ENCODE measurements at regions not wholly inside any gene's neighbourhood (a gene's known extent, or its start where the extent isn't known, plus 50 kb on each side); places are given as distances from the start of the nearest gene placed in this dataset.

DNA sequence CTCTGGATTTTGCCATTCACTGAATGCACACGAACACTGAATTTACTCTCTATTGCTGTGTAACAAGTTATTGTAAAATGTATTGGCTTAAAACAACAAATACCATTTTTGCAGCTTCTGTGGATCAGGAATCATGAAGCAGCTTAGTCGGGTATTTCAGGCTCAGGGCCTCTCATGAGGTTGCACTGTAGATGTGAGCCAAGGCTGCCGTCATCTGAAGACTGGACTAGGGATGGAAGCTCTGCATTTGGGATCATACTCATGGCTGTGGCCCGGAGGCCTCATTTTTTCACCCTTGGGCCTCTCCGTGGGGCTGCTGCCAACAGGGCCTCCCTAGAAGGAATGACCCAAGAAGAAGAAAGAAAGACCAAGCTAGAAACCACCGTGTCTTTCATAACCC, 492.4 kb upstream of the CDH4 start (continued):
- TF ChIP-seq, protein P1, sequence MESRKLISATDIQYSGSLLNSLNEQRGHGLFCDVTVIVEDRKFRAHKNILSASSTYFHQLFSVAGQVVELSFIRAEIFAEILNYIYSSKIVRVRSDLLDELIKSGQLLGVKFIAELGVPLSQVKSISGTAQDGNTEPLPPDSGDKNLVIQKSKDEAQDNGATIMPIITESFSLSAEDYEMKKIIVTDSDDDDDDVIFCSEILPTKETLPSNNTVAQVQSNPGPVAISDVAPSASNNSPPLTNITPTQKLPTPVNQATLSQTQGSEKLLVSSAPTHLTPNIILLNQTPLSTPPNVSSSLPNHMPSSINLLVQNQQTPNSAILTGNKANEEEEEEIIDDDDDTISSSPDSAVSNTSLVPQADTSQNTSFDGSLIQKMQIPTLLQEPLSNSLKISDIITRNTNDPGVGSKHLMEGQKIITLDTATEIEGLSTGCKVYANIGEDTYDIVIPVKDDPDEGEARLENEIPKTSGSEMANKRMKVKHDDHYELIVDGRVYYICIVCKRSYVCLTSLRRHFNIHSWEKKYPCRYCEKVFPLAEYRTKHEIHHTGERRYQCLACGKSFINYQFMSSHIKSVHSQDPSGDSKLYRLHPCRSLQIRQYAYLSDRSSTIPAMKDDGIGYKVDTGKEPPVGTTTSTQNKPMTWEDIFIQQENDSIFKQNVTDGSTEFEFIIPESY (IDR thresholded peaks at IDR 0.05; ENCODE audit: borderline replicate concordance, low read depth): no peak
- no peak for TF ChIP-seq SMC3 (IDR thresholded peaks at IDR 0.05; ENCODE audit: low read depth, low read length)
- TF ChIP-seq RCOR1 (IDR thresholded peaks at IDR 0.05; ENCODE audit: low read length): no peak
- no peak for TF ChIP-seq NRF1 (IDR thresholded peaks at IDR 0.05; ENCODE audit: low read depth, low read length)
- no peak for TF ChIP-seq ELF1 (IDR thresholded peaks at IDR 0.05)
- no peak for TF ChIP-seq POLR2AphosphoS5 (IDR thresholded peaks at IDR 0.05; ENCODE audit: low read depth, low read length)

DNA sequence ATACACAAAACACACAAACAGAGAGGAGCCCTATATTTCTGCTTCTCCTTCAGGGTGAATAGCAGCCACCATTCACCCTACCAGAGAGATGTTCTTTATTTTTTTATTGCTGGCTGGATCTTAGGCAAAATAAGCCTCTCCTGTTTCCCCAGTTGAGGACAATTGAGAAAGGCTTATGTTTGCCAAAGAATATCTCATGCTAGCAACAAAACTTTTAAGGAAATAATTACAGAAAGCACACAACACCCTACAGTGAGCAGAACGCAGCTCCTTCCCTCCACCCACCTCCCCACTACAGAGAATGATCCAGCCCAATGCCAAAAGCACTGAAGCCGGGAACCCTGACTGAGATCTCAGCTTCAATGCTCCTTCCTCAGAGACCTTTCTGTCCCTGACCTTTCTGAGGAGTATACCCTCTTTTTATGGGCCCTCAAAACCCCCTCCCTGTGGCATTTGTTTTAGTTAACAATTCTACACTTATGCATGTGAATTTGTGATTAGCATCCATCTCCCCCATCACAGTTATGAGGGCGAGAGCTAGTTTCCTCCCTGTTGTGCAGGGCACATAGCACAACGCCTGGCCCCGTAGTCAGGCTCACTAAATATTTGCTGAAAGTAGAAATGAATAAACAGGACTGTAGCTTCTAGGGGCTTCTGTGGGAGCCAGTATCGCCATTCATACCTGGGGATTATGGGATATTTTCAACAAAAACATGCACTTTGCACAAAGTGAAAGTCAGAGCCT, 491.6 kb upstream of the CDH4 start:
- 9% methylated on average over 6 of the region's 6 CpGs for WGBS (ENCODE audit: low lambda C conversion rate)
- Histone ChIP-seq H2AFZ (ENCODE audit: low read depth) (no peak overlapping the region), H3K4me2 (no peak overlapping the region), H3K4me1 (ENCODE audit: control insufficient read depth in 1 of 2, insufficient read depth in 2 of 2, low read depth in 1 of 2, low read length in 1 of 2) (no peaks in the 10 kb centered on the region), H3K9ac (no peak overlapping the region), H3K27ac (ENCODE audit: low read depth in 2 of 2, low read length in 1 of 2) (no peak overlapping the region), H3F3A (replicated peaks; ENCODE audit: insufficient read depth) (no peaks in the 10 kb centered on the region), H3K9me3 (0 out of 2 replicates have a peak, but pooled peaks cover 3% of the 10 kb centered on the region), H3K27me3 (ENCODE audit: insufficient read depth) (no peaks in the 10 kb centered on the region), H3K36me3 (replicated peaks in 1 of 2; ENCODE audit: control insufficient read depth in 1 of 2, insufficient read depth in 2 of 2, low read length in 1 of 2) (no peaks in the 10 kb centered on the region), H3K4me3 (ENCODE audit: low read depth in 2 of 2, low read length in 1 of 2) (no peak overlapping the region), H4K20me1 (ENCODE audit: insufficient read depth) (no peaks in the 10 kb centered on the region), H3K9me2 (no peaks in the 10 kb centered on the region), H3K79me2 (ENCODE audit: insufficient read depth) (no peaks in the 10 kb centered on the region)
- CTCF ChIA-PET: no interaction called here
- no peak for TF ChIP-seq SIN3A (IDR thresholded peaks at IDR 0.05; ENCODE audit: borderline replicate concordance, low read depth, low read length)
- TF ChIP-seq, protein P2, sequence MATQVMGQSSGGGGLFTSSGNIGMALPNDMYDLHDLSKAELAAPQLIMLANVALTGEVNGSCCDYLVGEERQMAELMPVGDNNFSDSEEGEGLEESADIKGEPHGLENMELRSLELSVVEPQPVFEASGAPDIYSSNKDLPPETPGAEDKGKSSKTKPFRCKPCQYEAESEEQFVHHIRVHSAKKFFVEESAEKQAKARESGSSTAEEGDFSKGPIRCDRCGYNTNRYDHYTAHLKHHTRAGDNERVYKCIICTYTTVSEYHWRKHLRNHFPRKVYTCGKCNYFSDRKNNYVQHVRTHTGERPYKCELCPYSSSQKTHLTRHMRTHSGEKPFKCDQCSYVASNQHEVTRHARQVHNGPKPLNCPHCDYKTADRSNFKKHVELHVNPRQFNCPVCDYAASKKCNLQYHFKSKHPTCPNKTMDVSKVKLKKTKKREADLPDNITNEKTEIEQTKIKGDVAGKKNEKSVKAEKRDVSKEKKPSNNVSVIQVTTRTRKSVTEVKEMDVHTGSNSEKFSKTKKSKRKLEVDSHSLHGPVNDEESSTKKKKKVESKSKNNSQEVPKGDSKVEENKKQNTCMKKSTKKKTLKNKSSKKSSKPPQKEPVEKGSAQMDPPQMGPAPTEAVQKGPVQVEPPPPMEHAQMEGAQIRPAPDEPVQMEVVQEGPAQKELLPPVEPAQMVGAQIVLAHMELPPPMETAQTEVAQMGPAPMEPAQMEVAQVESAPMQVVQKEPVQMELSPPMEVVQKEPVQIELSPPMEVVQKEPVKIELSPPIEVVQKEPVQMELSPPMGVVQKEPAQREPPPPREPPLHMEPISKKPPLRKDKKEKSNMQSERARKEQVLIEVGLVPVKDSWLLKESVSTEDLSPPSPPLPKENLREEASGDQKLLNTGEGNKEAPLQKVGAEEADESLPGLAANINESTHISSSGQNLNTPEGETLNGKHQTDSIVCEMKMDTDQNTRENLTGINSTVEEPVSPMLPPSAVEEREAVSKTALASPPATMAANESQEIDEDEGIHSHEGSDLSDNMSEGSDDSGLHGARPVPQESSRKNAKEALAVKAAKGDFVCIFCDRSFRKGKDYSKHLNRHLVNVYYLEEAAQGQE (IDR thresholded peaks at IDR 0.05; ENCODE audit: low read depth, low read length): no peak
- no peak for TF ChIP-seq NFIC (IDR thresholded peaks at IDR 0.05; ENCODE audit: borderline replicate concordance)
- no peak for TF ChIP-seq JUND (IDR thresholded peaks at IDR 0.05)
- no peak for TF ChIP-seq SMC3 (IDR thresholded peaks at IDR 0.05; ENCODE audit: low read depth, low read length)
- no peak for TF ChIP-seq POLR2AphosphoS5 (IDR thresholded peaks at IDR 0.05; ENCODE audit: low read depth, low read length)
- no peak for TF ChIP-seq GABPA (IDR thresholded peaks at IDR 0.05; ENCODE audit: low read depth)
- no peak for TF ChIP-seq TAF1 (IDR thresholded peaks at IDR 0.05; ENCODE audit: borderline replicate concordance, low read depth, low read length)
- TF ChIP-seq, protein P3, sequence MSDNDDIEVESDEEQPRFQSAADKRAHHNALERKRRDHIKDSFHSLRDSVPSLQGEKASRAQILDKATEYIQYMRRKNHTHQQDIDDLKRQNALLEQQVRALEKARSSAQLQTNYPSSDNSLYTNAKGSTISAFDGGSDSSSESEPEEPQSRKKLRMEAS (IDR thresholded peaks at IDR 0.05; ENCODE audit: low read depth): no peak
- no peak for TF ChIP-seq ELF1 (IDR thresholded peaks at IDR 0.05)
- TF ChIP-seq, protein P4, sequence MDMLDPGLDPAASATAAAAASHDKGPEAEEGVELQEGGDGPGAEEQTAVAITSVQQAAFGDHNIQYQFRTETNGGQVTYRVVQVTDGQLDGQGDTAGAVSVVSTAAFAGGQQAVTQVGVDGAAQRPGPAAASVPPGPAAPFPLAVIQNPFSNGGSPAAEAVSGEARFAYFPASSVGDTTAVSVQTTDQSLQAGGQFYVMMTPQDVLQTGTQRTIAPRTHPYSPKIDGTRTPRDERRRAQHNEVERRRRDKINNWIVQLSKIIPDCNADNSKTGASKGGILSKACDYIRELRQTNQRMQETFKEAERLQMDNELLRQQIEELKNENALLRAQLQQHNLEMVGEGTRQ (IDR thresholded peaks at IDR 0.05; ENCODE audit: borderline replicate concordance, low read depth, low read length): no peak
- TF ChIP-seq, protein P5, sequence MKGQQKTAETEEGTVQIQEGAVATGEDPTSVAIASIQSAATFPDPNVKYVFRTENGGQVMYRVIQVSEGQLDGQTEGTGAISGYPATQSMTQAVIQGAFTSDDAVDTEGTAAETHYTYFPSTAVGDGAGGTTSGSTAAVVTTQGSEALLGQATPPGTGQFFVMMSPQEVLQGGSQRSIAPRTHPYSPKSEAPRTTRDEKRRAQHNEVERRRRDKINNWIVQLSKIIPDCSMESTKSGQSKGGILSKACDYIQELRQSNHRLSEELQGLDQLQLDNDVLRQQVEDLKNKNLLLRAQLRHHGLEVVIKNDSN (IDR thresholded peaks at IDR 0.05; ENCODE audit: borderline replicate concordance, low read depth): no peak
- TF ChIP-seq EP300 (IDR thresholded peaks at IDR 0.05; ENCODE audit: borderline replicate concordance in 1 of 2, low read depth in 1 of 2, low read length in 1 of 2): no peak
- TF ChIP-seq, protein P6, sequence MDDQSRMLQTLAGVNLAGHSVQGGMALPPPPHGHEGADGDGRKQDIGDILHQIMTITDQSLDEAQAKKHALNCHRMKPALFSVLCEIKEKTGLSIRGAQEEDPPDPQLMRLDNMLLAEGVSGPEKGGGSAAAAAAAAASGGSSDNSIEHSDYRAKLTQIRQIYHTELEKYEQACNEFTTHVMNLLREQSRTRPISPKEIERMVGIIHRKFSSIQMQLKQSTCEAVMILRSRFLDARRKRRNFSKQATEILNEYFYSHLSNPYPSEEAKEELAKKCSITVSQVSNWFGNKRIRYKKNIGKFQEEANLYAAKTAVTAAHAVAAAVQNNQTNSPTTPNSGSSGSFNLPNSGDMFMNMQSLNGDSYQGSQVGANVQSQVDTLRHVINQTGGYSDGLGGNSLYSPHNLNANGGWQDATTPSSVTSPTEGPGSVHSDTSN (IDR thresholded peaks at IDR 0.05): no peak
- no peak for TF ChIP-seq RFX5 (IDR thresholded peaks at IDR 0.05; ENCODE audit: low read length)
- no peak for TF ChIP-seq TEAD4 (IDR thresholded peaks at IDR 0.05; ENCODE audit: borderline replicate concordance, insufficient read depth)
- DNase-seq: no peak
- POLR2A ChIA-PET: no interaction called here

All from SK-N-SH (cell line).